Gastrocnemius medialis (tissue), 4 donors: ENCODE measurements at regions not wholly inside any gene's neighbourhood (a gene's known extent, or its start where the extent isn't known, plus 50 kb on each side); places are given as distances from the start of the nearest gene placed in this dataset.

Source experiments
- POLR2A ChIP-seq, 2 donors: fragments of 450-650 bp; IDR thresholded peaks; one replicate each; pipeline ENCODE4 v1.6.1; 2017; ENCODE audit warnings: antibody characterized with exemption in 2 of 2, mild to moderate bottlenecking in 2 of 2, moderate library complexity in 2 of 2
- TF ChIP-seq, protein P1 (sequence below), 5 experiments: fragments of 450-650 bp in 3 of 5; fragments of 200-600 bp in 2 of 5; sonication (generic) in 2 of 5; IDR thresholded peaks in 4 of 5; conservative IDR thresholded peaks in 1 of 5; 1 replicate in 4 of 5; 2 replicates in 1 of 5; pipeline ENCODE4 v1.5.1; 2016 to 2019; ENCODE audit warnings: antibody characterized with exemption in 5 of 5, mild to moderate bottlenecking in 3 of 5, moderate library complexity in 3 of 5

- TF ChIP-seq, protein P1, sequence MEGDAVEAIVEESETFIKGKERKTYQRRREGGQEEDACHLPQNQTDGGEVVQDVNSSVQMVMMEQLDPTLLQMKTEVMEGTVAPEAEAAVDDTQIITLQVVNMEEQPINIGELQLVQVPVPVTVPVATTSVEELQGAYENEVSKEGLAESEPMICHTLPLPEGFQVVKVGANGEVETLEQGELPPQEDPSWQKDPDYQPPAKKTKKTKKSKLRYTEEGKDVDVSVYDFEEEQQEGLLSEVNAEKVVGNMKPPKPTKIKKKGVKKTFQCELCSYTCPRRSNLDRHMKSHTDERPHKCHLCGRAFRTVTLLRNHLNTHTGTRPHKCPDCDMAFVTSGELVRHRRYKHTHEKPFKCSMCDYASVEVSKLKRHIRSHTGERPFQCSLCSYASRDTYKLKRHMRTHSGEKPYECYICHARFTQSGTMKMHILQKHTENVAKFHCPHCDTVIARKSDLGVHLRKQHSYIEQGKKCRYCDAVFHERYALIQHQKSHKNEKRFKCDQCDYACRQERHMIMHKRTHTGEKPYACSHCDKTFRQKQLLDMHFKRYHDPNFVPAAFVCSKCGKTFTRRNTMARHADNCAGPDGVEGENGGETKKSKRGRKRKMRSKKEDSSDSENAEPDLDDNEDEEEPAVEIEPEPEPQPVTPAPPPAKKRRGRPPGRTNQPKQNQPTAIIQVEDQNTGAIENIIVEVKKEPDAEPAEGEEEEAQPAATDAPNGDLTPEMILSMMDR (IDR thresholded peaks at IDR 0.05 in 4 of 5, conservative IDR thresholded peaks at IDR 0.05 in 1 of 5): no peak
- no peak for TF ChIP-seq POLR2A (IDR thresholded peaks at IDR 0.05)
Measured at GRCh38 chr6:156391061-156391672, 386.0 kb upstream of the ARID1B start.
